SHP77 (cell line): ENCODE measurements at regions not wholly inside any gene's neighbourhood (a gene's known extent, or its start where the extent isn't known, plus 50 kb on each side); places are given as distances from the start of the nearest gene placed in this dataset.

Source experiments
- DNase-seq, 2 experiments: peaks; one replicate each; lab custom pipeline; 2025; lab: John Stamatoyannopoulos, UW

GRCh38 chr1:14039582-14040430 is 339.8 kb downstream of the PRDM2 start:
- peak in 1 of 2 experiments; percentile 15 for DNase-seq

- DNase-seq = no peak
These were observed 350.0 kb downstream of the PRDM2 start for GRCh38 chr1:14049965-14050364.

GRCh38 chr1:14055442-14056223 is 355.6 kb downstream of the PRDM2 start:
- no peak for DNase-seq

GRCh38 chr1:14057640-14058039 is 357.7 kb downstream of the PRDM2 start:
- DNase-seq = no peak

GRCh38 chr1:14061204-14061603 is 361.2 kb downstream of the PRDM2 start:
- no peak for DNase-seq

- DNase-seq = no peak
These were observed 361.7 kb downstream of the PRDM2 start for GRCh38 chr1:14061722-14062121.

- DNase-seq = no peak
These were observed 362.7 kb downstream of the PRDM2 start for GRCh38 chr1:14062669-14063068.

GRCh38 chr1:14064649-14065442 is 364.9 kb downstream of the PRDM2 start:
- no peak for DNase-seq

GRCh38 chr1:14065486-14065885 is 365.5 kb downstream of the PRDM2 start:
- no peak for DNase-seq

GRCh38 chr1:14067036-14067435 is 367.0 kb downstream of the PRDM2 start:
- no peak for DNase-seq

GRCh38 chr1:14067711-14068110 is 367.7 kb downstream of the PRDM2 start:
- no peak for DNase-seq

- no peak for DNase-seq
These were observed 371.6 kb downstream of the PRDM2 start for GRCh38 chr1:14071581-14071980.

- no peak for DNase-seq
These were observed 380.7 kb downstream of the PRDM2 start for GRCh38 chr1:14080653-14081052.

- DNase-seq = no peak
These were observed 382.3 kb downstream of the PRDM2 start for GRCh38 chr1:14082331-14082730.

GRCh38 chr1:14083277-14083676 is 383.3 kb downstream of the PRDM2 start:
- DNase-seq = no peak

GRCh38 chr1:14083706-14084105 is 383.7 kb downstream of the PRDM2 start:
- no peak for DNase-seq

GRCh38 chr1:14090062-14090461 is 390.1 kb downstream of the PRDM2 start:
- no peak for DNase-seq

GRCh38 chr1:14090531-14090930 is 390.5 kb downstream of the PRDM2 start:
- DNase-seq = no peak

- peak; percentile 12 to 51 for DNase-seq
These were observed 394.8 kb downstream of the PRDM2 start for GRCh38 chr1:14094611-14095400.

GRCh38 chr1:14098294-14098913 is 398.4 kb downstream of the PRDM2 start:
- no peak for DNase-seq

- DNase-seq = no peak
These were observed 400.5 kb downstream of the PRDM2 start for GRCh38 chr1:14100444-14100843.
